Right hindlimb (tissue), 1 donor: ENCODE measurements at regions not wholly inside any gene's neighbourhood (a gene's known extent, or its start where the extent isn't known, plus 50 kb on each side); places are given as distances from the start of the nearest gene placed in this dataset.
"Not testable (repeated sequence)": the region's sequence is repeated elsewhere in the genome, so short reads cannot be mapped to it uniquely, and the experiment has no call there.

ENCODE experiments used
- DNase-seq: peaks from one replicate; pipeline ENCODE4 v3.0.0-alpha.2; 2018

GRCh38 chr7:12890586-12890985 lies 203.2 kb downstream of the ARL4A start:
- DNase-seq: no peak

GRCh38 chr7:12893292-12893691 lies 205.9 kb downstream of the ARL4A start:
- DNase-seq: no peak

GRCh38 chr7:12895296-12895695 lies 207.9 kb downstream of the ARL4A start:
- DNase-seq: no peak

DNA sequence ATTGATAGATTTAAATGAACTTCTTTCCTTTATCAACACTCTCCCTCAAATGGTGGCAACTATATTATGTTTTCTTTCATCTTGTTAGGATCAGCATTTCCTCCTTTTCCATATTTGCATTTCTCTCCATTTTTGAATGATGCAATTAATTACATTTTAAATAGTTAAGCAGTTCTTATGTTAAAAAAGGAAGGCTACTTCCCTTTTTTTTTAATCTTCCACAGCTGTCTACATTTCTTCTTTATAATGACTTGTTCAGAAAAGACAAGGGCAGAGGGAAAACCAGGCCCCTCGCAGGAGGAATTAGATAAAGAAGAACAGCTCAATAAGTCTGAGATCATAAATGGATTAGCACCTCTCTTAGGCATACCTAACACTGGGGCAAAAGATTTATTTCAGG lies 208.9 kb downstream of the ARL4A start:
- DNase-seq: no peak

GRCh38 chr7:12898004-12898403 lies 210.6 kb downstream of the ARL4A start:
- no peak for DNase-seq

- no peak for DNase-seq
Measured at GRCh38 chr7:12898620-12899019, 211.2 kb downstream of the ARL4A start.

DNA sequence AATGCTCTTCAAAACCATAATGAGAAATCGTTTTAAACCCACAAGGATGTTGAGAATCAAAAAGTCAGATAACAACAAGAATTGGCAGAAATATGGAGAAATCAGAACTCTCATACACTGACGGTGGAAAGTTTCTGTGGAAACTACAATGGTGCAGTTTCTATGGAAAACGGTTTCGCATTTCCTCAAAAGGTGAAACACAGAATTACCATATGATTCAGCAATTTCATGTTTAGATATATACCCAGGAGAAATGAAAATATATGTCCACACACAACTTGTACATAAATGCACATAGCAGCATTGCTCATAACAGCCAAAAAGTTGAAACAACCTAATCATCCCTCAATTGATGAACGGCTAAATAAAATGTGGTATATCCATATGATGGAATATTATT lies 218.2 kb downstream of the ARL4A start:
- no peak for DNase-seq

- DNase-seq: no peak
Measured at GRCh38 chr7:12907774-12908173, 220.3 kb downstream of the ARL4A start.

DNA sequence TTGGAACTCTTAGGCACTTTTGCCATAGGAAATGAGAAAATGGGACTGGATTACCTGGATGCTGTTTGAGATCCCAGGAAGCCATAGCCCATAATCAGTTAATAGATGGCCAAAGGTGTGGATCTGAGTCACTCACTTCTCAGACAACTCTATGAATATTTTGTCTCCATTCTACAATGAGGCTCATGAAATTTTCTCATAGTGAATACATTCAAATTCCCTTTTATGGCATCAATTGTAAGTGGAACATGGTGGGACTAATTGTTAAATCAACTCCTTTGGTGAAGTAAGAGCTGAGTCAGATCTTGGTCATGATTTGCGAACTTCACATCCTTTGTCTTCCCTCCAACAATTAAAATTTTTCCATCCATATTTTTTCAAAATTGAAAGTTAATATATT lies 222.1 kb downstream of the ARL4A start:
- DNase-seq: no peak

GRCh38 chr7:12911053-12911452 lies 223.6 kb downstream of the ARL4A start:
- DNase-seq: no peak

DNA sequence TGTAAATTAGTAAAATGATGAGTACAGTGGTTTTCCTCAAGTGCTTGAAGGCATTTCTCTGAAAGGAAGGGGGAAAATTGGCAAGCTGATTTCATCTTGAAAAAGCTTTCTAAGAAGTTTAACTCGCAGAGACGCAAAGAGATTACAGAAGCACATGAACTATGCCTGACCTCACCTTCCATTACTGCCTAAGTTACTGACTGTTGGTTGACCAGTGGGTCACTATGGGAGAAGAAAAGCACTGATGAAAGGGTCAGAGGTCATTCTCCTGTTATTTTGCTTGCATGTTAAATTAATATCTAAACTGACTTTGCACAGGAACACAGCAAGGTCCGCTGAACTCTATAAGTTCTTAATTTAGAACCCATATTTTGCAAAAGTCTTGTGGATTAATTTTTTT lies 225.6 kb downstream of the ARL4A start:
- DNase-seq: no peak

GRCh38 chr7:12917801-12918200 lies 230.4 kb downstream of the ARL4A start:
- DNase-seq: no peak

DNA sequence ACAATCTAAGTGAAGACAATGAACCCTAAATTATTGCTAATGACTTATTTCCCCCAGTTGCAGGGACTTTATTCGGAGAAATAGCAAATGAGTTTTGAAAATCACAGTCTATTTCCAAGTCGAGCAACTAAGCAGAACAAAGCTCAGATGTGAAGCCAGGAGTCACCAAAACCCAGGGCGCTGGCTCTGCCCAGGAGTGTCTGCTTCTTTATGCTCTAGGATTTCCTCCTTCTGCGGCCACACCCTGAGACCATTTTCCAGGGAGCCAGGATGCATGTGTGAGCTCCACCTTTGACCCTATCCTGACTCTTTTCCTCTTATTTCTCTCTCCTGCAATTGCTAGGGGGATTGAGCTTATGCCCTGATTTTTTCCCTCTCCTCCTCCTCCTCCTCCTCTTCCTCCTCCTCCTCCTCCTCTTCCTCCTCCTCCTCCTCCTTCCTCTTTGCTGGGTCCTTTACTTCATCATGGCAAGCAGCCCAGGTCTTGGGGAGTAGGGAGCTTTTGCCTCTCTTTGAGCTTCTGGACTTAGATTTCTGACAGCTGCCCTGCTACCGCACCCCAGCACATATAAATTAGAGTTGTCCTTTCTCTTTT lies 234.4 kb downstream of the ARL4A start:
- no peak for DNase-seq

GRCh38 chr7:12923971-12924370 lies 236.5 kb downstream of the ARL4A start:
- DNase-seq: no peak

DNA sequence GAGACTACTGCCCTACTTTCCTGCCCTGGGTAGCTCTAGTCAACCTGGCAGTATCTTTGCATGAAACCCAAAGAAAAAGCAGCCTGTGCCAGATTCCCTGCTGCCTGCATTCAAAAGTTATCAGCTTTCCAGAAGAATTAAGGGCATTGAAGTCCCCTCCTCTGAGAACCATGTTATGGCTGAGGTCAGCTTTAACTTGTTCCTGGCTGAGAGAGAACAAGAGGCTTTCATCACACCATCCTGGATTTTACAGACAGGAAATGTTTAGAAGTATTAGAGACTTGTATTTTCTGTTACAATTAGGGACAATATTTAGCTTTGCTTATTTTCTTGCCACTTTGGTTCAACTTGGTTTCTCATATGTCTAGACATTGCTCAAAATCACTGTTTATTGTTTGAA lies 238.8 kb downstream of the ARL4A start:
- no peak for DNase-seq

DNA sequence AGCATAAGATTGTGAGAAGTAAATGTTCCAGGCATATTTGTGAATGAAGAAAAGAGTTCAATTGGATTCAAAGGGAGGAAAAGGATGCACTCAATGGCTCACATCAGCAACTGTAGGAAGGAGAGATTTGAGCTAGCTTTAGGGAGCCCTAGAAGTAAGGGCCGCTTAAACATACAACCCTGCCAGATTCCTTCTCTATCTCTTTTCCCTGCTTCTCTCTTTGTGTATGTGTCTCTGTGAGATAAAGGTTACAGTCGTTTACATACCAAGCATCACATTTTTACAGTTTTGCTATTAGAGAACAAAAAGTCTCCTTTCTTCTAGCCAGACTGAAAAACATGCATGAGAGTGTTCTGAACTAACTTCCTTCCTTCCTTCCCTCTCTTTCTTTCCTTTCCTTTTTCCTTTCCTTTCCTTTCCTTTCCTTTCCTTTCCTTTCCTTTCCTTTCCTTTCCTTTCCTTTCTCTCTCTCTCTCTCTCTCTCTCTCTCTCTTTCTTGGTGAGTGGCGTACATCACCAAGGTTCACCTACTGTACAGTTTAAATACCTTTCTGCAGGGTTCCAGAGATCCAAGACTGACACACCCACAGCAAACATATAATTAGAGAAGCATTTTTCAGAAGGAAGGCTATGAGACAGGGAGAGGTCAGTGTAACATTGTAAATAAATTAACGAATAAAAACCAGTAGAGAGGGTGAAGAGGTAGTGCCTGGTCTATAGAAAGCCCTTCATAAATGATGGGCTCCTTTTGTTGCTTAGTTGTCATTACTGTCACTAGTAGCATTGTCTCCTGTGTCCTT lies 240.4 kb downstream of the ARL4A start:
- DNase-seq: no peak

GRCh38 chr7:12929476-12930140 lies 242.2 kb downstream of the ARL4A start:
- DNase-seq: no peak

DNA sequence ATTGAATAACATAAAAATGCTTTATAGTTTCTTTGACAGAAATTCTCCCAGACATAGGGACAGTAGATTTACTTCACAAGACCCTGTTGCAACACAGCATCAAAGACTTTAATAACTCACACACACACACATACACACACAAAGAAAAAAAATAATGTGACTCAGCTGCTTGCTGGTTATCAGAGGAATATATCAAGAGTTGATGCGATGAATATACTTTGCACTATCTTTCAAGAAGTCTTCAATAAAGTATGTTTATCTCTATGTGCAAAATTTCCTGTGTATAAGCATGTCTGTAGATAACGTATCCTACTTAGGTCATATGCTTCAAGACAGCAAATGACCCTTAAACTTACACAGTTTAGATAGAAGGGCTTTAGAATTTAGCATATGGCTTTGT lies 243.1 kb downstream of the ARL4A start:
- DNase-seq: no peak

DNA sequence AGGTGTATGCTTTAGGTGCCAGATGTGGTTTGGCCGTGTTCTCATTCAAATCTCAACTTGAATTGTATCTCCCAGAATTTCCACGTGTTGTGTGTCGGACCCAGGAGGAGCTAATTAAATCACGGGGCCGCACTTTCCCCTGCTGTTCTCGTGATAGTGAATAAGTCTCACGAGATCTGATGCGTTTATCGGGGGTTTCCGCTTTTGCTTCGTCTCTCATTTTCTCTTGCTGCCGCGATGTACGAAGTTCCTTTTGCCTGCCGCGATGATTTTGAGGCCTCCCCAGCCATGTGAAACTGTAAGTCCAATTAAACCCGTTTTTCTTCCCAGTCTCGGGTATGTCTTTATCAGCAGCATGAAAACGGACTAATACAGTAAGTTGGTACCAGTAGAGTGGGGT lies 244.0 kb downstream of the ARL4A start:
- DNase-seq: not testable (repeated sequence)

- DNase-seq: no peak
Measured at GRCh38 chr7:12939694-12940093, 252.3 kb downstream of the ARL4A start.

- no peak for DNase-seq
Measured at GRCh38 chr7:12941512-12941911, 254.1 kb downstream of the ARL4A start.

DNA sequence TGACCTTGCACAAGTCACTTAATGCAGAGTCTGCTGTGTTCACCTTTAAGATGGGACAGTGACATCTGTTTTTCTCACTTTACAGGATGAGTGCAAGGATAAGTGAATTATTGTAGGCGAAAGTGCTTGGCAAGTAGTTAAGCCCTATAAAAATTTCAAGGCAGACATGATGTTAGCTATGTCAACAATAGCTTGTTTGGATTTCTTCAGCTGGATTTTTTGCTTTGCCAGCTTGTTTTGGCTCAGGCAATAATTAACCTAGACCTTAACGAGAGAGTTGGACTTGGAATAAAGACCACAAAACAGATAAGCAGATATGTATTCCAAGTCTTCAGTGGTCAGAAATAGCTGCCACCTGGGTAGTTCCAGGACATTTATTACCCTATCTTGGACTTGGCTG lies 255.2 kb downstream of the ARL4A start:
- DNase-seq: no peak

GRCh38 chr7:12943781-12944180 lies 256.3 kb downstream of the ARL4A start:
- no peak for DNase-seq

DNA sequence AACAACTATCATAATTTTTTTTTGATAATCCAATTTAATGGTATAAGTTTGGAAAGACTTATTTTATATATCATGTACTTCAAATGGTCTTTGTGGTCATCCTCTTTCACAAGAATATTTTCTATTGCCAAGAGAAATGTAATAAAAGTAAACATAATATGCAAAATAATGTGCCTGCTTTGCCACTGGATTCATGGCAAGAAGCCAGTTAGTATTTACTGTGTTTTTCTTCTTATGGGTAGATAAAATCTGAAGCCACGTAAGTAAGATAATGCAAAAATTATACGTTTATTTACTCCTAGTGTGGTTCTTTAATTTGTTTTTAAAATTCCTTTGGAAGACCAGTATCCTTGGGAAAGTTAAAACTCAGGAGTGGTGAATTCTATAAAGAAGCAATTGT lies 258.5 kb downstream of the ARL4A start:
- DNase-seq: no peak
